Stimulated activated CD4-positive, alpha-beta T cell treated with anti-CD3 and anti-CD28 coated beads, TNF-alpha, amount 100 ng/mL, for 1 hour (primary cell): ENCODE measurements at regions not wholly inside any gene's neighbourhood (a gene's known extent, or its start where the extent isn't known, plus 50 kb on each side); places are given as distances from the start of the nearest gene placed in this dataset.

ENCODE experiments used
- DNase-seq, 3 donors: peaks; one replicate each; pipeline ENCODE4 v3.0.0-alpha.2; 2020; ENCODE audit warnings: low read depth in 3 of 3, low spot score in 1 of 3

DNA sequence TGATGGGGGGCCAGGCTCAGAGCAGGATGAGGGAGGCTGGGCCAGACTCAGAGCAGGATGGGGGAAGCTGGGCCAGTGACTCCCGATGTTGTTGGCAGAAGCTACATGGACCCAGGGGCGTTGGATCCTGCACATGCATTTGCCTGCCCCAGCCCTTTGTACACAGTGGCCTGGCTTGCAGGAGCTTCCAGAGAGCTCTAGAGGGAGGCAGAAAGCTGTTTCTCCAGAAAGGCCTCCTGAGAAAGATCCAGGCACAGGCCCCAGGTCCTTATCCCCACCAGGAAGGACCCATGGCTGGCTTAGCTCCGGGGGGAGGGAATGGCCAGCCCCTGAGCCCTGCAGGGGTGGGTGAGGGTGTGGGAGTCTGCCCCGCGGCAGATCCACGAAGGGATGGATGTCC is 106.6 kb upstream of the ACTRT2 start:
- DNase-seq: no peak

DNA sequence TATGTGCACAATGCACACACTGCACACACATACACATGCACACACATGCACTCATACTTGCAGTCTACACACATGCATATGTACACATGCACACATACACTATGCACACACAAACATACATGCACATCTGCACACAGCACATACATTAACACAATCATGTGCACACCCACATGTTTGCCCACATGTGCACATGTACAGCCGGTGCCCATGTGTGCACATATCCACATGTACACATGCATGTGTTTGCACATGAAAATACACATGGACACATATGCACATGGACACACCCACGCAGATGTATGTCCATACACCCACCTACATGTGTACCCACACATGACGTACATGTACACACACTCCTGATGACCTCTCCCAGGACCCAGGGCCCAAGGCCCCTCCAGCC is 105.1 kb upstream of the ACTRT2 start:
- DNase-seq: no peak

DNA sequence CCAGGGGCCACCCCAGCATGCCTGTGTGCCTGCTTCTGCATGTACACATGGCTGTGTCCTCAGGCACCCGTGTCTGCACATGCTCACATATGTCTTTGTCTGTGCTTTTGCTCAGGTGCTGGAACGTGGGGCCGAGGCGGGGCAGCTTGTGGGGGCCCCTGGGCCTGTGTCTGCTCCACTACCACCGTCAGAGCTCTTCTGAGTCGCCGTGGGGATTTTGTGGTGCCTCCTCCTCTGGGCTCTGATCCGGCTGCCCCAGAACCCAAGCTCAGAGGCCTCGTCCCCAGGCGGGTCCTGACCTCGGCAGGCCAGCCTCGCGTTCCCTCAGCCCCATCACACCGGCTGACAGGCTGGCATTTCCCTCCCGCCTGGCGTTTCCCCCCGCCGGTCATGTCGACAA is 104.6 kb upstream of the ACTRT2 start:
- no peak for DNase-seq

DNA sequence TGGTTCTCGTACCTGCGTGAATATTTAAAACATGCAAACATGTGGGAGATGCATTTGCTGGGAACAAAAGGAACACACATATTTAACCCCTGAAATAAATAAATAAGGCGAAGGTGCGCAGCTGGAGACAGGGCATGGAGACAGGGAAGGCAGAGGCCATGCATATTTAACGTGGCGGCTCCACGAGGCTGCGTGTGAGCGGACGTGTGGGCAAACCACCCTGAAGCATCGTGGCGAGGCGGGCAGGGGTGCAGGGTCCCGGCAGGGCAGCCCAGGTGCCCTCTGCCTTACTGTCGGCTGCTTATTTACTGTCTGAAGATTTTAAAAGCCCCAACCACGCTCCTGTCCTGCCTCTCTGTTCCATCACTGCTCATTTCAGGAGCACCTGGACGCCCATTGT is 104.0 kb upstream of the ACTRT2 start:
- no peak for DNase-seq

DNA sequence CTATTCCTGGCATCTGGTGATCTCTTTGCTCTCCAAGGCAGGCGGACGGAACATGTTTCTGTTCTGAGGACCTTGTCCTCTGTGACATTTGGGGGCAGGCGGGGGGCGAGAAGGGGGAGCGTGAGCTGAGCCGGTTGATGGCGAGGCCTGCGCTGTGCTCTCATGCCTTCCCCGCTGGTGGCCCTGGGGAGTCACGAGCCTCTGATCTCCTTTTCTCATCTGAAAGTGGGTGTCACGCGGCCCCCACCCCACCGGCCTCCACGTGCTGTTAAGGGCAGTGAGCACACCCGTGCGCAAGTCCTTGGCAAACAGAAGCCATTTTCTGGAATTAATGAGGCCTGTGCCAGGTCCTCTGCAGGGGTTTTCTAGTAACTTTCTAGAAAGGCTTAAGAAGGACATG is 102.8 kb upstream of the ACTRT2 start:
- DNase-seq: no peak

DNA sequence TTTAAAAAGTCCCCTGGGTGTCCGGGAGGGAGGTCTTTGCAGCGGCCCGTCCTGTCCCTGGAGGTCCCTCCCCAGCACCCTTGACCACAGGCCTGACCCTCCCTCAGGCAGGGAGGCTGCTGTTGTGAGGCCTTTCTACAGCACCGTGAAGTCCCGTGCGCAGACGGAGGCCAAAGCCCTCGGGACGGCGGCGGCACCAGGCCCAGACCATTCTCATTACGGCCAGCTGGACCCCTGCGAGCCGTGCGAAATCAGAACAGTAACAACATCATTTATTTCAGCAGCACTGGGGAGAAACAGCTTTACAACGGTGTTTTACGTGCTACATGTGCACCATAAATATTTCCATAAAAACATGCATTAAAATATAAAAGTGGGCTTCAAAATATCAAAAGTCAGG is 101.4 kb upstream of the ACTRT2 start:
- no peak for DNase-seq

DNA sequence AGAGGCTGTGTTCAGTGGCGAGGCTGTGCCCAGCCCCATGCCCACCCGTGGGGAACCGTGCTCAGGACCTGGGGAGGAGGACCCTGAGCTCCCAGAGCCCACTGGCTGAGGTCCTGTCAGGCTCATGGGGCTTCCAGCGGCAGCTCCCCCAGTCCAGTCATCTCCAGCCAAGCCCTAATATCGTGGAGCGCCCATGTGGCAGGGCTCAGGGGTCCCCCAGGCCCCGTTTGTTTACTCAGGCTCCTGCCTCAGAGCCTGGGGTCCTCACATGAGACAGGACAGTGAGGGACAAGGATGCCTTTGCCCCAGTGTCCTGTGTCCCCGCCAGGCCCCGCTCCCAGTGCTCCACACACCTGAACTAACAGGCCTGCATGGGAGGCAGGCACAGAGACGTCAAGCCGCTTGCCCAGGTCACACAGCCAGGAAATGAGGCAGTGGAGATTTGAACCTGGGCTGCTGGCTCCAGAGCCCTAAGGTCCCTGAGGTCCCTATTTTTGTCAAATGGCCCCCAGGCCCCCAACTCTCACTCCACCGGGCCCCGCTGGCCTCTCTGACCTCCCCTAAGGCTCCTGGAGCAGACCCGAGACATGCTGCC is 100.7 kb upstream of the ACTRT2 start:
- no peak for DNase-seq

DNA sequence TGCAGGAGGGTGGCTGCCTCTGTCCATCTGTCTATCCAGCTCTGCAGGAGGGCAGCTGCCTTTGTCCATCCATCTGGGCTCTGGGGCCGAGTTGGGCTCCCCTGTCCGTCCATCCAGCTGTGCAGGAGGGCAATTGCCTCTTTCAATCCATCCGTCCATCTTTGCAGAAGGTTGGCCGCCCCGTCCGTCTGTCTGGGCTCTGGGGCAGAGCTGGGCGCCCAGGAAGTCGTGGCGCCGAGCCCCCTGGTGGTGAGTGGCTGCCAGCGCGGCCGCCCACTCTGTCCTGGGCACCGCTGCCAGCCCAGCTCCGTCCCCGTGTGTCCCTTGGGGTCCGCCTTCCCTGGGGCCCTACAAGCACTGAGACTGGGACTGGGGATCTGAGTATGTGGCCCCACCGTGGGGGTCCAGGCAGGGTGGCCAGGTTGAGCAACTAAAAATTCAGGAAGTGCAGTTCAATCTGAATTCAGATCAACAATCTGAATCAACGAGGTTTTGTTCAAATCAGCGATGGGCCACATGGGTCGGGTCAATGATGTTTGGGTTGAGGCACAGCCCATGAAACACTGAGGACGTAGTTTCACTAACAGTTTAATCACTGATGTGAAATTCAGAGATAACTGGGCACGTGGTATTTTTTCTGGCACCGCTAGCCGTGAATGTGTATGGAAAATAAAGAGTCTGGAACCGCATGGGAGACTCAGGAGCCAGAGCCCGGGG is 99.1 kb upstream of the ACTRT2 start:
- DNase-seq: peak in 1 of 3 donors; percentile 21

DNA sequence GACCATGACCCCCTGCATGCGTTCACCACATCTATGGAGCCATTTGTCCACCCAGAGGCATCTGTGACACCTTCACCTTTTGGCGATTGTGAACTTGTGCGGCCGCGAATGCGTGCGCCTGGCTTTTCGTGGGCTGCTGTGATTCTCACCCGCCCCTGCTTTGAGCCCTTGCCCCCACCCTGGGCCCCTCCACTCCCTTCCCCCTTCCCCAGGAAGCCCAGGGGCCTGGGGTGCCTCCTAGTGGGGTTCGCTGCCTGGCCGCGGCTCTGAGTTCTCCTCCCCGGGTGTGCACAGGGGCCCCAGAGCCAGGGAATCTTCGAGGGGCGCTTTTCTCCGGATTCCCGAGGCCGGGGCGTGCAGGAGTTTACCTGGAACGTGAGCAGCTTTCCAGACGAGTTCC is 97.9 kb upstream of the ACTRT2 start:
- DNase-seq: no peak

DNA sequence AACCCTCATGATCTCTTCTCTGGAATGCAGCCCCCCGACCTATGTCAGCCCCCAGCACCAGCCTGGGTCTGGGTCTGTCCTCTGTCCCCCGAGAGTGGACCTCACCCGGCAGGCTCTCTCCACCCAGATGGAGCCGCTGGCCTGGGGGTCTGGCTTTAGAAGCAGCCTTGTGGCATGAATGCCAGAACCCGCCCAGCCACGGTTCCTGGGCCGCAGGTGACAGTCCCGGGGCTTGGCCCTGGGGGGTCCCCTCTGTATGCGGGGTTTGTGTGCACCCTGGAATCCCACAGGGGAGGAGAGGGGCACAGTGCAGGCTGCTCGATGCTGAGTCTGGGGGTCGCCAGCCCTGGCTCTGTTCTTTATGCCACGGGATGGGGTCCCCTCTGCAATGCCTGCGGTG is 96.0 kb upstream of the ACTRT2 start:
- no peak for DNase-seq

DNA sequence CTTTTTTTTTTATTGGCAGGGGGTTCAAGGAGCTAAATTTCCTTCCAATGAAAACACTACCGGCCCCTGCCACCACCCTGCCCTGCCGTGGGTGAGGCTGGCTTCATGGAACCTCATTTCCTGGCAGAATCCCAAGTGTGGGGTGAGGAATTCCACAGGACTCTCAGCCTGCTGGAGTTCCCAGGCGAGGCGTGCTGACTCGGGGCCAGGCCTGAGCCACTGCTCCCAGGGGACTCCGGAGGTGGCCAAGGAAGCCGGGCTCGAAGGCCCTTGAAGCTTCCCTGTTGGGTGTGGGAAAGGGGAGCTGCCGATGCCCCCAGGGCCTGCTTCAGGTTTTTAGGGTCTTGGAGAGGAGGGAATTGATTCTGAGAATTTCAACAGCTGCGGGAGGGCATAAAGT is 95.3 kb upstream of the ACTRT2 start:
- DNase-seq: no peak

DNA sequence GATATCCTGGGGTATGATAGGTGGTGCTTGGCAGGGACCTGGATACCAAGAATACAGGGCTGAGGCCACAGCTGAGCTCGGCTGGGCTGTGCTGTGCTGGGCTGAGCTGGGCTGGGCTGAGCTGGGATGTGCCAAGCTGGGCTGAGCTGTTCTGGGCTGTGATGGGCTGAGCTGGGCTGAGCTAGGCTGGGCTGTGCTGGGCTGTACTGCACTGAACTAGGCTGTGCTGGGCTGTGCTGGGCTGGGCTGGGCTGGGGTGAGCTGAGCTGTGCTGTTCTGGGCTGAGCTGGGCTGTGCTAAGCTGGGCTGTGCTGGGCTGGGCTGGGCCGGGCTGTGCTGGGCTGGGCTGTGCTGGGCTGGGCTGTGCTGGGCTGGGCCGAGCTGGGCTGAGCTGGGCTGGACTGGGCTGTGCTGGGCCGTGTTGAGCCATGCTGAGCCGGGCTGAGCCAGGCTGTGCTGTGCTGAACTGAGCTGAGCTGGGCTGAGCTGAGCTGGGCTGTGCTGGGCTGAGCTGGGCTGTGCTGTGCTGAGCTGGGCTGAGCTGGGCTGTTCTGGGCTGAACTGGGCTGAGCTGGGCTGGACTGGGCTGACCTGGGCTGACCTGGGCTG is 94.7 kb upstream of the ACTRT2 start:
- DNase-seq: no peak

DNA sequence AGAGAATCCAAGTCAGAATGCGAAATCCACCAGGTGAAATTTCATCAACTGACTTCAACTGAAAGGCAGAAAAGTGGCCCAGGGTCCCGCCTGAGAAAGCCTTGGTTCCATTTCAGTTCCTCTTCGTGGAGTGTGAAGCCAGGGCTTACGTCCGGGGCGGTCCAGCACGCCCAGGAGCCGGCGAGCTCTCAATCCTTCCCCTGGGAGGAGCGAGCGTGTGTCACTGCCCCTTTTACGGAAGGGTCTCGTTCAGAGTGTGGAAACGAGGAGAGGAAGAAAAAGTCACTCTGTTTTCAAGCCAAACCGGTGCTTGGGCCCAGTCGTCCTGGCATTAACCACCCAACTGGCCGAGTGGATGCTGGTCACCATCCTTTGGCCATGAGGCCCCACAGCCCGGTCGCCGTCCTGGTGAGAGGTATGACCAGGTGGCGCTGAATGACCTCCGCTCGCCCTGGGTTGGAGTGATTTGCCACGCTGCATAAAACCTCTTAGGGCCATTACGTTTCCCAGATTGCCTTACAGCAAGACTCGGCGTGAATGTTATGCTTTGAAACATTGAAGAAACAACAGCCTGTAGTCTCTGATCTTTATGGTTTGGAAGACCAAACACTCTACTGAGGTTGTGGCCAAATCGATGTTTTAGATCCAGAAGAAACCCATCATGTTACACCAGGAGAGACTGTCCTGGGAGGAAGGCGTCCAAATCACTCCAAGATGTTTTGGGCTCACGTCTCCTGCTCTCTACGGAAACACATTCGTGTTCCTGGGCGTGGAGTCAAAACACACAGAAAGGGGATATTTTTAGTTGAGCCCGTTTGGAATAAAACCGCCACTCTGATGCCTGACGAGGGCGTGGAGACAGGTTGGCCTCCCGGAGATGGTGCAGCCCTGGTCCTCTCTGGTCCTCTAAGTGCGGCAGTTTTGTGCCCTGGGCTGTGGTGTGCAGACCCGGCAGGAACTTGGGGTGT is 93.6 kb upstream of the ACTRT2 start:
- DNase-seq: no peak

DNA sequence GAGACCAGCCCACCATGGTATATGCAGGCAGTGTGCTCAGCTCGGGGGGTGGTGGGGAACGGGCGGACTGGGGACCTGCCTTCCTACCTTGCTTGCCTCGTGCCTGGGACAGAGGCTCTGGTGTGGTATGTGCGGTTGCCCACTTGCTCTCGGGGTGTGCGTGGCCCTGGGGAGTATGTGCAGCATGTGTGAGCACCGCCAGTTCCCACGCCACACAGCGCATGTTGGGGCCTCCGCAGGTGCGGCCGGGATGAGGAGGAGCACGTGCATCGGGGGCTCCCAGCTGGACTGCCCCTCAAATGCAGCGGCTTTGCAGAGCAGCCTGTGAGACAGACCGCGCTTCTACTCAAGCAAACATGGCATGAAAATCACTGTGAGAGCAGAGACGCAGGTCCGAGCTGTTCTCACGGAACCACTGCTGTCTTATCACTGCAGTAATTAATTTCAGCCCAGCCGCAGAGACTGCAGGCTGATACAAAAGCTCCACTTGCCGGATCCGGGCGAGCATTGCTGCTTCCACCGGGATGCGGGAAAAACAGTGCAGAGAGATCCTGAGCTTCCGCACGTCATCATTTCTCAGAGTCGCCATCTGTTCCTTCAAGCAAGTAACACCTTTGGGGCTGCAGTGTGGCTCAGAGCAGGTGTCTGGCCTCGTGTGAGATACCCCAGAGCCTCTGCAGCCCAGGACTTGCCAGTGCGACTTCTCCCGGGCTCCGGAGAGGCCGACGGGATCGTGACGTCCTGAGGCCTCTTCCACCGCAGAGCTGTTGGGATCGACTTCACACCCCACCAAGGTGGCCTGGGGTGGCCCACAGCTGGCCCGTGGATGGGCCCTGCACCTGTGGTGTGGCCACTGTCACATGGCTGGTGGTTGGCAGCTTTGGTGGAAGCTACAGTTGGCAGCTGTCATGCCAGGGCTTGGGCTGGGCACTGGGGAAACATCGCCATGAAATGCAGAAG is 92.6 kb upstream of the ACTRT2 start:
- DNase-seq: no peak

DNA sequence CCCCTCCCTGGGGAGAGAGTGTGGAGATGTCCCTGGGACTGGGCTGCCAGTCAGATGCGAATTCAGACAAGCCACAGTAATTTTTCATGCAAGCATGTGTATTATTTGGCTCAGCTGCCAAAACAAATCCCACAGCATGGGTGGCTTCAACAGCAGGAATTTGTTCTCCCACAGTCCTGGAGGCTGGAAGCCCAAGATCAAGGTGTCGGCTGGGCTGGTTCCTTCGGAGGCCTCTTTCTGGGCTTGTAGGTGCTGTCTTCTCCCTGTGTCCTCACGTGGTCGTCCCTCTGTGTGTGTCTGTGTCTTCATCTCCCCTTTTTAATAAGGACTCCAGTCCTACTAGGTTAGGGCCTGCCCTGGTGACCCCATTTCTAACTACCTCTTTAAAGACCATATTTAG is 91.9 kb upstream of the ACTRT2 start:
- DNase-seq: no peak

DNA sequence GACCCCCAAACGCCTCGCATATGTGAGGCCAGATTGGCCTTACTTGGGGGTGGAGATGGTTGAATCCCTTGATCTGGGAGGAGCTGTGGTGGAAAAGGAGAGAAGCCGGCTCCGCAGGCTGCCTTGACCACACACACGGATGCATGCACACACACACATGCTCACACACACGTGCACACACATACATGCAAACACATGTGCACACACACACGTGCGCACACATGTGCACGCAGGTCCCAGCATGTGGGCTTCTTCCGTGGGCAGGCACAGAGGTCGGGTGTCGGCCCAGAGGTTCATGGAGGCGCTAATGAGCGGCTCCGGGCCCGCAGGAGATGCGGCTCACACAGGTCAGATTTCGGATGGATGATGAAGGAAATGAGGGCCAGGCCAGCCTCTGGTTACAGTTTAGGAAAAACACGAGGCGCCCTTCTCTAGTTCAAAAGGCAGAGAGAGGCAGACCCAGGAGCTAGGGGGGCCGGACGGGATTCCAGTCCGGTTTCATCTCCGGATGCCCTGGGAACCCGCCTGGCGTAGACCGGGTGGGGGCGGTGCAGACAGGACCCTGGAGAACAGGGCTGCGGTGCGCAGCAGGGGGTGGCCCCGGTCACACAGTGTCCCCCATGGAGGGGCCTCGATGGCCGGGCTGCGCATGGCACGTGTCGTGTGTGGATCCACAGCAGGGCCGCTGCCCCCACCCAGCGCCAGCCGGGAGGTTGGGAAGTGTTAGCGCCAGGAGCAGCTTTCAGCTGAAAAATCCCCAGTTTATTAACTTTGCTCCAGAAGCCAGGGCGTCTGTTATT is 91.1 kb upstream of the ACTRT2 start:
- no peak for DNase-seq

DNA sequence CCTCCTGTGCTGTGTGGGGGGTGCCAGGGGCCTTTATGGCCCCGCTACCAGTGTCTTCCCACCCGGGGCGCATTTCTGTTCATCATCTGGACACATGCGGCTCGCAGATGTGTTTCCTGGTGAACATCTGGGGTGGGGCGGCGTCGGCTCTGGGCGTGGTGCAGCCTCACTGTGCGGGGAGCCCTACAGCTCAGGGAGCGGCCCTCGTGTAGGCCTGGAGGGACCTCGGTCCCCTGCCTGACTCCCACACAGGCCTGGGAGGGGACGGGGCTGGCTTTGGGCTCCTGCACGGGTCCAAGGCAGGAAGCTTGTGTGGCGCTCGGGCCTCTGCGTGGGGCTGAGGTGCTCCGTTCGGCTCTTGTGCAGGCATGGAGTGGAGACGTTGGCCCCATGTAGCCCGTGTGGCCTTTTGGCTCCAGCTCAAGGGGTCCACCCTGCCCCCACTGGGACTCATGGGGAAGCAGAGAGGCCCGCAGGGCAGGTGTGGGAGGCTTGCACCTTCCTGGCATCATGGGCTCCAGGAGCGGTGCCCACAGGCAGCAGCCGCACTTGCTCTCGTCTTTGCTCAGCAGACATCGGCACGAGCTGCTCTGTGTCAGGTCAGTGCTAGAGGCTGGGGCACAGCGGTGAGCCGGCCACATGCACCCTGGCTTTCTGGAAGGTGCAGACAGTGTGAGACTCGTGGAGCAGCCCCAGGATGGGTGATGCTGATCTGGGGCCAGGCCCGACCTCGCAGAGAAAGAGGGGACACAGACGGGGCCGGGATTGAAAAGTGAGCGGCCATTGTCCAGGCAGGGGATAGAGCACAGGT is 90.1 kb upstream of the ACTRT2 start:
- no peak for DNase-seq

DNA sequence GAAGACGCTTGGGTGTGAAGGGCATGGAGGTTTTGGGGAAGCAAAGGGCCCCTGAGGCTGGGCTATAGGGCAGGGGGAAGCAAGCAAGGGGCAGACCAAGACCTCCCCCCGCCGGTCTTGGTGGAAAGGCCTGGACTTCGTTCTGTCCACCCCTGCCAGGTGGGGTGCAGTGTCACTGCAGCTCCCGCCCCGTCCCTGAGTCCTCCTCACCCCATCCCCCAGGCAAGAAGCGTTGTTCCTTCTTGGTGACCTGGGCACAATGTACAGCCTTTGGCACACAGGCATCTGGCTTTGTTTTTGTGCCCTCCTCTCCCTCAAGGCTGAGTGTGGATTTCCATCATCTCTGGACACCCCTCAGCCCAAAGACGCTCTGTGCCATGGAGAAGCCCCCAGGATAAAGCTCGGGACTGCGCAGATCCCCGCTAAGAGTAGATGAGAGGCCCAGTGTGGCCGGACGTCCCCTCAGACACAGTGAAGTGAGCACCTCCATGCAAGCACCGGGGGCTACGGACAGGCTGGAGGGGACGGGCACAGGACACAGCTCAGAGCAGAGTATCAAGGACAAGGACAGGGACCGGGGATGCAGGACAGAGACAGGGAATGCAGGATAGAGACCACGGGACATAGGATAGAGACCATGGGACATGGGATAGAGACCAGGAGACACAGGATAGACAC is 89.4 kb upstream of the ACTRT2 start:
- DNase-seq: no peak
